ENCODE measurements at regions not wholly inside any gene's neighbourhood (a gene's known extent, or its start where the extent isn't known, plus 50 kb on each side); places are given as distances from the start of the nearest gene placed in this dataset.

DNA sequence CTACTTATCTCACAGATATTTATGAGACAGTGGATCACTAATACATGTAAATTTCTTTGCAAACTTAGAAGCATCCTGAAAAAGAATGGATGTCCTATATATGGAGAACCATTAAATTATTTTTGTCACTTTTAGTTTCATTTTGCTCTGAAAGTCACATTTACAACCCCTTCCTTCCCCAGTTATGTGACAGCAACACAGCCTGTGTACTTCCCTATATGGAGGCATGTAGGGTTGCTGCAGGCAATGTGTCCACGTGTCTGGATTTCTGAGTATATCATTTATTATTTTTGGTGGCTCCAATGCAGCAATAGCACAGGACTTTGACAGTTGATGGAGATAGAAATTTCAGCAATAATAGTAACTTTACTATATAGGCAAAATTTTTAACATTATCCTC is 156.4 kb downstream of the ST8SIA4 start:
- no peak for DNase-seq (ENCODE audit: low read depth)
- H3K36me3 ChIP-seq (ENCODE audit: control insufficient read depth, insufficient read depth, low read length), result no peaks in the 10 kb centered on the region
- POLR2A ChIA-PET, result no interaction called here
- H3K4me3 ChIP-seq (ENCODE audit: low read depth, low read length), result no peak overlapping the region
- no peaks in the 10 kb centered on the region for H3K27me3 ChIP-seq (ENCODE audit: control insufficient read depth, insufficient read depth, low read length)
- TF ChIP-seq, protein P1, sequence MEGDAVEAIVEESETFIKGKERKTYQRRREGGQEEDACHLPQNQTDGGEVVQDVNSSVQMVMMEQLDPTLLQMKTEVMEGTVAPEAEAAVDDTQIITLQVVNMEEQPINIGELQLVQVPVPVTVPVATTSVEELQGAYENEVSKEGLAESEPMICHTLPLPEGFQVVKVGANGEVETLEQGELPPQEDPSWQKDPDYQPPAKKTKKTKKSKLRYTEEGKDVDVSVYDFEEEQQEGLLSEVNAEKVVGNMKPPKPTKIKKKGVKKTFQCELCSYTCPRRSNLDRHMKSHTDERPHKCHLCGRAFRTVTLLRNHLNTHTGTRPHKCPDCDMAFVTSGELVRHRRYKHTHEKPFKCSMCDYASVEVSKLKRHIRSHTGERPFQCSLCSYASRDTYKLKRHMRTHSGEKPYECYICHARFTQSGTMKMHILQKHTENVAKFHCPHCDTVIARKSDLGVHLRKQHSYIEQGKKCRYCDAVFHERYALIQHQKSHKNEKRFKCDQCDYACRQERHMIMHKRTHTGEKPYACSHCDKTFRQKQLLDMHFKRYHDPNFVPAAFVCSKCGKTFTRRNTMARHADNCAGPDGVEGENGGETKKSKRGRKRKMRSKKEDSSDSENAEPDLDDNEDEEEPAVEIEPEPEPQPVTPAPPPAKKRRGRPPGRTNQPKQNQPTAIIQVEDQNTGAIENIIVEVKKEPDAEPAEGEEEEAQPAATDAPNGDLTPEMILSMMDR (IDR thresholded peaks at IDR 0.05; ENCODE audit: insufficient read depth, low read depth, low read length), result no peak
- CTCF ChIA-PET, result no interaction called here

- CTCF ChIA-PET, result no interaction called here
- TF ChIP-seq, protein P1 (IDR thresholded peaks at IDR 0.05; ENCODE audit: insufficient read depth, low read depth, low read length), result no peak
- POLR2A ChIA-PET, result no interaction called here
- Histone ChIP-seq H3K4me3 (ENCODE audit: low read depth, low read length) (no peak overlapping the region), H3K36me3 (ENCODE audit: control insufficient read depth, insufficient read depth, low read length) (no peaks in the 10 kb centered on the region), H3K27me3 (ENCODE audit: control insufficient read depth, insufficient read depth, low read length) (no peaks in the 10 kb centered on the region)
- no peak for DNase-seq (ENCODE audit: low read depth)
Measured at GRCh38 chr5:100749771-100750284, 153.3 kb downstream of the ST8SIA4 start.

GRCh38 chr5:100755435-100755834 is 147.6 kb downstream of the ST8SIA4 start:
- Histone ChIP-seq H3K27me3 (ENCODE audit: control insufficient read depth, insufficient read depth, low read length) (no peaks in the 10 kb centered on the region), H3K36me3 (ENCODE audit: control insufficient read depth, insufficient read depth, low read length) (no peaks in the 10 kb centered on the region), H3K4me3 (ENCODE audit: low read depth, low read length) (no peak overlapping the region)
- ChIA-PET POLR2A (no interaction called here), CTCF (interaction anchor here (0.6 kb wide), 1 partner anchor 475 kb away, joined by 4 read pairs; no protein-coding TSS in a partner anchor)
- no peak for DNase-seq (ENCODE audit: low read depth)
- TF ChIP-seq, protein P1 (IDR thresholded peaks at IDR 0.05; ENCODE audit: insufficient read depth, low read depth, low read length), result no peak

All from BJ (cell line).